HG02642 (cell line): ENCODE measurements at regions not wholly inside any gene's neighbourhood (a gene's known extent, or its start where the extent isn't known, plus 50 kb on each side); places are given as distances from the start of the nearest gene placed in this dataset.

Source experiments
- ATAC-seq: cut with Tn5 transposase; IDR thresholded peaks from one replicate; pipeline ENCODE4 v1.9.1; 2021; ENCODE audit warnings: mild to moderate bottlenecking; ENCODE audit not compliant: unreplicated experiment, poor library complexity

DNA sequence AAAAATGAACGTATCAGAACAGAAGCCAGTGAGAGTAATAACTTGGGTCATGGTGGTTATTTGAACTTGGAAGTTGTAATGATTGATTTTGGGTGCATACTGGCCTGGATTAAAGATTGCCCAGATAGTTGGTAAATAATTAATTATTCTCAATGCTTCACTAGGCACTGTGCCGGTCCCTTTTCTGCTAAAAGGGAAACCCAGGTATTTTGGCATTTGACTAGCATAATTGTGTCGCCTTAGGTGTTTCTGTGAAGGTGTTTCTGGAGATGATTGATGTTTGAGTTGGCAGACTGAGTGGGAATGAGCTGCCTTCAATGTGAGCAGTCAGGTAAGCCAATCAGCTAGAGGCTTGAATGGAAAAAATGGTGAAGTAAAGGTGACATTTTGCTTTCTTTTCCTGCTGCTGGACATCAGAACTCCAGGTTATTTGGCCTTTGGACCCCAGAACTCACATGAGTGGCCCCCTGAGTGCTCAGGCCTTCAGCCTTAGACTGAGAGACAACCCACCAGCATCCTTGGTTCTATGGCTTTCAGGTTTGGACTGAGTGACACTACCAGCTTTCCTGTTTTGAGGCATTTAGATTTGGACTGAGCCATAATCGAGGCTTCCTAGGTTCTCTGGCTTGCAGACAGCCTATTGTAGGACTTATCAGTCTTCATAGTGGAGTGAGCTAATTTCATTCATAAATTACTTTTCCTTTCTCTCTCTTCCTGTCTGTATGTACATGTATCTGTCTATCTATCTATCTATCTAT is 120.7 kb upstream of the PAPPA start:
- ATAC-seq = no peak

DNA sequence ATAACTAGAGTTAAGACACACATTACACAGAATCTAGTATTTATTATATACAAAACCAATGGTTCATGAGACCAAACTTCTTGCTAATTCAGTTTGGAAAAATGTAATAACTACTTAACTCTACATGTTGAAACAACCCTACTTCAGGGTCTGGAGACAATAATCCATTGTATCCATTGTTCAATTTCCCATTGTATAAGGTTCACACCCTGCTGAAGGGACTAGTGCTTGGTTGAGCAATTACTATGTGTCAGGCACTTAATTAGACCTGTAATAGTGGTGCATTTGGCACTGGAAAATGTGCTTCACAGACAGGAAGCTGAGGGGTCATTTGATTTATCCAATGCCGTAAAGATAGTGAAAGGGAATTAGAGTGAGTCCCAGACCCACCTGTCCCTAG is 114.3 kb upstream of the PAPPA start:
- no peak for ATAC-seq

DNA sequence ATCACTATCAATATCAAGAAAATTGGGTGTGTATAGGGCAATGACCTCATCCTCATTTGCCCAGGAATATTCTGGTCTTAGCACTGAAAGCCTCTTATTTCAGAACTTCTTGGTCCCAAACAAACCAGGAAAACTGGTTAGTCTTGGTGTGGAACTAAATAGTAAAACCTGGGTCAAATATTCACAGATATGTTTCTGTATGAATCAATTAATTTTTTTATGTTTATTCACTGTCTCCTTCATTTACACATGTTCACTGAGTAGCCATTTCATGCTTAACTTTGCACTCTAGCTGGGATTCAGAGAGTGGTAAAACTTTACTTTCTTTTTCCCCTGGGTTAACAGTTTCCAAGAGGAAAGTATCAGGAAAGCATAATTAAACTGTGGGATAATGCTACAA is 113.7 kb upstream of the PAPPA start:
- no peak for ATAC-seq

DNA sequence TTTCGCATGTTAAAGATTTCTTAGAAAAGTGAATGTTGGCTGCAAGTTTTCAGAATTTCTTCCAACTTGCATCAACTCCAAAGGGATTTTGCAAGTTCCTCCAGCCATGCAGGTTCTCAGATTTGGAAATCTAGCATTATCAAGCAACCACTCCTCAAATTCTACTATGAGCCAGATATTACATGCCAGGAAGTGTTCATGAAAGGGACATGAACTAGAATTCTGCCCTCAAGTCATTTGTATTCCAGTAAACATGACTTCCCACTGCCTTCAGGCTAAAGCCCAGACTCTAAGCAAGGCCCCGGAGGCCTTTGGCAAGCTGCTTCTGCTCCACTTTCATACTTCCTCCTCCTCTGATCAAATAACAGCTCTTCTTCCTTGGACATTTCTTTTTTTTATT is 111.3 kb upstream of the PAPPA start:
- no peak for ATAC-seq

DNA sequence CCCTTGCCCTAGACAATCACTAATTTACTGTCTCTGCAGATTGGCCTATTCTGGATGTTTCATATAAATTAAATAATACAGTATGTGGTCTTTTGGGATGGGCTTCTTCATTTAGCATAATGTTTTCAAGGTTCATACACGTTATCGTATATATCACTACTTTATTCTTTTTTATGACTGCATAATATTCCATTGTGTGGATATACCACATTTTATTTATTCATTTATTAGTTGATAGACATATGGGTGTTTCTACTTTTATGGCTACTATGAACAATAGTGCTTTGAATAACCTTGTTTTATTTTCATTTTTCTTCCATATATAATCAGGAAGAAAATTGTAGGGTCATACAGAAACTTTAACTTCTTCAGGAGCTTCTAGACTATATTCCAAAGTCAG is 108.5 kb upstream of the PAPPA start:
- ATAC-seq = no peak

DNA sequence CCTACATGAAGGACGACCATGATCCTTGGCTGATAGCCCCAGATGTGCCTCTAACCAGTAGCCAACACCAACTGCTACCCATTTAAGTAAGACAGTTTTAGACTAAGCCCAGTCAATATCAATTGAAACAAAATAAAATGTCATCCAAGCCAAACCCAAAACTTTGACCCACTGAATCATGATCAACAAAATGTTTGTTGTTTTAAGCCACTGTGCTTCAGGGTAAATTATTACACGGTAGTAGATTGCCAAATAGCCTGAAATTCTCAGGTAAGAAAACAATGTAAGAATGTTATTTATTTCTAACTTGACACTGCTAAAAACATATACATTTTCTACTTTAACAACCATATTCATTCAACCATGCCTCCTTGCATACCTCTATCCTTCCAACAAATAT is 105.5 kb upstream of the PAPPA start:
- ATAC-seq = no peak

DNA sequence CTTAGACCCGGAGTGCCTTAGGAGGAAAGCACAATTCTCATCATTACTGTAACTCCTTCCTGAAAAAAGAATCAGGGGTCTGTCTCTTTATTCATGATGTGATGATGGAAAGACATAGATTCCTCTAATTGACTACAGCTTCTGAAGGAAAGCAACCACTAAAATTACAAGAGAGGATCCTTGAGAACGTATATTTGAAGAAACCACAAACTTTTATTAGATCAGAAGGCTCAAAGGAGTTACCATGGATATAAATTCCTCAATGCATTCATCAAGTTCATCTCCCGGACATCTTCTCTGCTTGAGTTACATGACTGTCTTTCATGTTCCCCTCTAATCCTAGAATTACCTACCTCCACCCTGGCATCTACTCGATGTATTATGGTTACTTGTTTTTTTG is 104.1 kb upstream of the PAPPA start:
- no peak for ATAC-seq

DNA sequence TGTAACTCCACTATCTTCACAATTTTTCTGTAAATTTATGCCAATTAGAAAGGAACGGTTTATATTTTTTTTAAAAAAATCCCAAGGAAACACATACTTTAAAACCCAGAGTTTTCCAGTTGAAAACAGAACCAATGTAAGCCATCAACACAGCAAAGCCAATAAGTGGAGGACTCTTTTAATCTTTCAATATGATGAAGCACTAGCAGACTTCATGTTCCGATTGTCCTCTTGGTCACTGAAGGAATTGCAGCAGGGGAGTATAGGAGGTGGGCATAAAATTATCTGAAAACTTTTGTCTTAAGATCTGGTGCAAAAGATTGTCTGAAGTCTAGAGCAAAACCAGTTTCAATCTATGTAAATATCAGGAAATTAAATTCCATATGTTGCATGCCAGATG is 102.1 kb upstream of the PAPPA start:
- ATAC-seq = no peak

DNA sequence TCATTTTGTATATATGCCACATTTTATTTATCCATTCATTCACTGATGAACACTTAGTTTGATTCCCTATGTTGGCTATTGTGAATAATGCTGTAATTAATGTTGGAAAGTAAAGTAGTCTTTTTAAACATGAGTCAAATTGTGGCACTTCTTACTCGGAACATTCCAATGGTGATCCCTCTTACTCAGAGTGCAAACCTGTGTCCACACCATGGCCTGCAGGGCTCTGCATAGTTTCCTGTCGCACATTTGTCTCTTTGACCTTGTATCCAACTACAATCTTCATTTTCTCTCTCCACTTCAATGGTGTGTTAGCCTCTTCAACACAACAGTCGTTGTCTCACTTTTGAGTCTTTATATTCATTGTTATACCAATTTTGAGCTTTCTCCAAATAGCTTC is 98.1 kb upstream of the PAPPA start:
- ATAC-seq = no peak

DNA sequence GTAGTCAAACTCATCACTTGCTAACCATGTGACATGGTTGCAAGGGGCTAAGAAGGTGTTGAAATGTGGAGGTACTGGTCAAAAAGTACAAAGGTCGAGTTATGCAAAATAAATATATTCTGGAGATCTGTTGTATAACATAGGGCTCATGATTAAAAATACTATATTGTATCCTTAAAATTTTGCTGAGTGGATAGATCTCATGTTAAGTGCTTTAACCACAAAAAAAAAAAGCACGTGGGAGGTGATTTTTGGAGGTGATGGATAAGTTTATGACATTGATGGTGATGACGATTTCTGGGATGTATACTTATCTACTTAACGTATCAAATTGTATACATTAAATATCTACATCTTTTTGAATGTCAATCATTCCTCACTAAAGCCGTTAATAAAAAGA is 96.2 kb upstream of the PAPPA start:
- no peak for ATAC-seq

DNA sequence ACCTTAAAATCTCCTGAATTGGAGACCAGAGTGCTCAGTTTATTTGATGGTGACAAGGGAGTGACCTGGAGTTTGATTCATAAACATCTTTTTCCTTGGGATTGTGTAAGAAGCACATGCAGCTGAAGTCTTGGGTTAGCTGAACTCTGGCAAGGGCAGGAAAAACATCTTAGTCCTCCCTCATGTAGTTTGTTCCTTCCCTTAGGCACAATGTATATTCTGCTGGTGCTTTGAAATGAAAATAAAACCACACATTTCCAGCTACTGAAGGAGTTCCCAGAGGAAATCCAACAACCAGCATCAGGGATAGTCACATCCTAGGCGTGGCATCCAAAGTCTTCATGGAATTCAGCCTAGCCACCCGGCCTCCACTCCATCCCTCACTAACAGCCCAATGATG is 95.2 kb upstream of the PAPPA start:
- ATAC-seq = no peak

DNA sequence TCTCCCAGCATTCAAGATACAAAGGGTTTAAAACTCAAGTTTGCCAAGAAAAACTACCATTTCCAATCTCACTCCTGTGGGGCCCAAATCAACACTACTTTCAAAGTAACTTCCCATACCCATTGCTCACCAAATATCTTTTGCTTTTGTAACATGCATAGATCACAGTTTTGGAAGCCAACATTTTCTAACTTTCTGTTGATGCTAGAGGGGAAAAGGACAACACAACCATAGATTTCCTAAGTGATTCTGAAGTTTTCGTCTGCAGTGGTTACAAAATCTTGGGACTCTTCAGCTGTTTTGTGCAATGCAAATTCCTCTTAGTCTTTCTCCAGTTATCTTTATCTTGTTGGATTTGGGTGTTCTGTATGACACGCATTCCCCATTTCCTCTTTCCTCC is 94.1 kb upstream of the PAPPA start:
- ATAC-seq = no peak

DNA sequence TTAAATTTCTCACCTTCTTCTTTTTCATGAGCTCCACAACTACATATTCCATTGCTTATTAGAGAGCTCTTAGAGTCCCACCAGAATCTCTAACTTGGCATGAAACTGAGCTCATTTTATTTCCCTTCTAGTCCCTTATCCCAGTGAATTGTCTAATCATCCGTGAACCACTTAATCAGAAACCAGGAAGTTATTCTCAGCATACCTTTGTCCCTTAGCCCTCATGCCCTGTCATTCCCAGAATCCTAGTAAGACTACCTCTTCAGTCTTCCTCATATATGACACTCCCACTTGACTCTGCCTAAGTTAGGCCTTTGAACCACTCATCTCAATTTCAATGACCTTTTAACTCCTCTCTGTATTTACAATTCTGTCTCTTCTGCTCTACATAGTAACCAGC is 93.0 kb upstream of the PAPPA start:
- ATAC-seq = no peak

DNA sequence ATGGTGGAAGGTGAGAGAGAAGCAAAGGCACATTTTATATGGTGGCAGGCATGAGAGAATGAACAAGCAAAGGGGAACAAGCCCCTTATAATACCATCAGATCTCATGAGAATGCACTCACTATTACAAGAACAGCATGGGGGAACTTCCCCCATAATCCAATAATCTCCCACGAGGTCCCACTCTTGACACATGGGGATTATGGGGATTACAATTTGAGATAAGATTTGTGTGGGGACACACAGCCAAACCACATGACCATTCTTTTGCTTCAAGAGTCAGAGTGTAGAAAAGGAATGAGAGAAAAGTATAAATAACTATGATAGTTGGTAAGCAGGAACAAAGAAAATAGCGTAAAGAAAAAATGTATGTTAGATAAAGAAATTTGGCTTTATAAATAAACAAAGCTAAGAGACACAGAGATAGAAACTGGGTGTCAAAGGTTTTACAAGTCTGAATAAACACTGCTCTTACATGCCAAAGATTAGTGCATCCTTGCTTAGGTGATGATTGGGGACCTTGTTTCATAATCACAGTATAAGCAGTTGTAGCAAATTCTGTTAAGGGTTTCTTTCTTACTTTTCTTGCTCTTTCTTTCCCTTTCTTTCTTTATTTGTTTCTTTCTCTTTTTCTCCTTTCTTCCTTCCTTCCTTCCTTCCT is 91.9 kb upstream of the PAPPA start:
- ATAC-seq = no peak

DNA sequence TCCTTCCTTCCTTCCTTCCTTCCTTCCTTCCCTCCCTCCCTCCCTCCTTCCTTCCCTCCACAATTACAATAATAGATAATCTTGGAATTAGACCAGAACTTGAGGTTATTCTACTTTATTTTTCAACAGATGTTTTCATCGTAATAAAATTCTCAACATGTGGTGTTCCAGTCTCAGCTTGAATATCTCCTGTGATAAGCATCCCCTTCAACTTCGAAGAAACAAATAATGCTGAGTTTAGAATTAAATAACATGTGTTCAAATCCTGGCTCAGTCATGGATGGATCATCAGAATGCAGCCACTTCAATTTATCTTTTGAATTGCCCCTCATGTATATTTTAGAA is 91.4 kb upstream of the PAPPA start:
- no peak for ATAC-seq

DNA sequence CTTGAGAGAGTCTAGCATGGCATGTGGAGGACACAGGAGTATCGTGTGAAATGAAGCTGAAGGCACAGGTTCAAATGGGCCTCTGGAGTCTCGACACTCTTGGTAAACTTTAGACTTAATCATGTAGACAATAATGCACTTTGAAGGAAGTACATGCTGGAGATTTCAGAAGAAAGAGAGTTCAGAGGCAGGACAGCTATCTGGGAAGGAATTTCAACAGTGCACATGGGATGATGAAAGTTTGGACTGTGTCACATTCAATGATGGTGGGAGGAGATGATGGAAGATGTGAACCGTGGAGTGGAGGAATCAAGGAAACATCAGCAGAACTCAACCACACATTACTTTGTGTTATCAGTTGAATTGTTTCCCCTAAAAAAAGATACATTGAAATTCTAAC is 88.6 kb upstream of the PAPPA start:
- no peak for ATAC-seq

DNA sequence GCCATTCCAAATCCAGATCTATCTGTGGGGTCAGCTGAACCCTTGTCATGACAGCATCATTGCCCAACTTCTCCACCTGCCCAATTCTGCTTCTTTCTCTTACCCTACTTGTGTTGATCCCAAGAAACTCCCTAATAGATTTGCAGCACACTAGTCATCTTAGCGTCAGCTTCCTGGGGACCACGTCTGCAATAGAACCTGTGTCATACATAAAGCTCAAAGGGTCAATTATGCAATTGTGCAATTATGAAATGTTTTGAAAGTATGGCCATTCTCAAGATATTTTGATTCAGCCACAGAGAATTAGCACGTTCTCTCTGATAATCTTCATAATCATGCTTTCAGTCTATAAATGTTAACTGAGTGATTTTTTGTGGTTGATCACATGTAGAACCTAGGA is 87.4 kb upstream of the PAPPA start:
- no peak for ATAC-seq

DNA sequence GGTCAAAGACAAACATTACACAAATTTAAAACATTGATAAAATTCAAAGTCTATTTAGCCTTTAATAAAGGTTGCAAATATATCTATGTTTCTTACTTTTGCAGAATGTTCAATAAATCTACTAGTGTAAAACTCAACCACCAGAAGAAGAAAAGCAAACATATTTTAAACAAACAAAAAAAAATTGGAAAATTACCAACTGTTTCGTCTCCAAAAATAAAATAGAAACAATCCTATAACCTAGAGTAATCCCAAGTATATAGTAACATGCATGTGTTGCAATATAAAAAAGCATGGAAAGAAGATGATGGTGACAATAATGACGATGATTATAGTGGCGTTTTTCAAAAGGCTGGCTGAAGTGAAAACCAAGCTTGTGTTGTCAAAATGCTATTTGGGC is 86.0 kb upstream of the PAPPA start:
- ATAC-seq = no peak

DNA sequence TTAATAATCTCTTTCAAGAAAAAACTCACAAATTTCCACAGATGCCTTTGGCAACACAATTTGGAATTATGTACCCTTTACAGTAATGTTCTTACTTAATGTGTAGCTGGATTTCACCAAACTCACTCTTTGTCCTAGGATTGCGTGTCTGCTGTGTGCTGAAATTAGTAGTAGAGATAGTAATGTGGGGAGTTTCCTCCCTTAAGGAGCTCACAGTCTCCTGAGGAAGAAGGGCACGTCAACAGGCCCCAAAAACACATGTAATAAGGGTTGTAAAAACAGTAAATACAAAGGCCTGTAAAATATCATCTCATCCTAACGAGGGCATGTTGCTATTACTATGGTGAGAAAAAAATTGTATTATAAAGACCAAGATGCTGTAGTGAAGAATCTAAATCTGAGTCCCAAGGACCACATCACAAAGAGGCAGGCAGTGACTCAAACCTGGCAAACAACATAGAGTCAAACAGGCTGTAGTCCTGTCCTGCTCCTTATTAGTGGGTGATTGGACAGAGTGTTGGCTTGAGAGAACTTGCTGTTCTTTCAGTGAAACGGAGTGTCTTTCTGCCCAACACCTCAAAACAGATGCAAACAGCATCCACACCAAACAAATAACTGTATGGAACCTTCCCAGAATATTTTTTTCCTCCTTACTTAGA is 83.2 kb upstream of the PAPPA start:
- no peak for ATAC-seq

DNA sequence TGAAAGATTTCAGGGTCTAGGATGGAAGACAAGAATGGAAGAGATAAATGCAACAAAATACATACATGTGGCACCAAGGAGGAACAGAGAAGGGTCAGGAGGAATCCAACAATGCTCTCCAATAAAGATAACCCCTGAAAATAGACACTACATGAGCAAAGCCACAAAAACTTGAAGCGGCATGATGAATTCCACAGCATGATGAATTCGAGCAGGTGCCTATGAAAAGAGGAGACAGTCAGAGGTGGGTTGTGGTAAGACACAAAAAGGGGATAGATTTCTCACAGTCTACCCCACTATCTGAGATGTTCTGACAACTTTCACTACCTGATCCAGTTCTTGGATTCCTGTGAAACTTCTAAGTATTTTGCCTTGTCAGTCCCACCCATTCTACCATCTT is 81.5 kb upstream of the PAPPA start:
- no peak for ATAC-seq

DNA sequence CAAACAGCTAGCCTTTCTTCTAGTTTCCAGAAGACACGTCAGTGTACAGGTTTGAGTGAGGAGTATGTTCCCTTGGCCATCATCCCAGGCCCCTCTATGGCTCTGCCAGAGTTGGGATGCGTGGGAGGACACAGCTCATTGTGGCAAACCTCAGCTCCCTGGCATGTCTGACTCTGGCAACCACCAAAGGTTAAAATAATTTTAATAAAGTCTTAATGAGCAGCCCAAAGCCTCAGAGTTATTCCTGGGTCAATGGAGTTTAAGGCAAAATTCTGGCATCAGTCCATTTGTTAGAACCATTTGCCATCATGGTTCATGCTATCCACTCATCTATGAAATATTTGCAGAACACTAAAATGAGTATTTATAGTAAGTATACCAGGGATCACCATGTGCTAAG is 79.8 kb upstream of the PAPPA start:
- no peak for ATAC-seq

DNA sequence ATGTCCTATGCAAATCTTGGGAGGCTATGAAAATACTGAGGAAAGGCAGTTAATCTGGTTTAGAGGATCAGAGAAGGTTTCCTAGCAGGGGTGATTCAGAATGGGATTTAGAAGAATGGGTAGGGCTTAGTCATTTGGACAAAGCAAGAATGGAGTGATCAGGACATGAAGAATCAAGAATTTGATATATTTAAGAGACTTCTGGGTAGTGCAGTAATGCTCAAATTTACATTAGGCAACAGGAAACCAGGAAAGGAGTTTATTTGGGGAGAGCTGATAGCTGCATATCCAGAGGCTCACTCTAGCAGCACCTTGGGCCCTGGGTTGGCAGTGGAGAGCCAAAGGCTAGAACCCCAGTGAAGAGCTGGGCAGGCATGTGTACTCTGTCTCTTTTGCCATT is 78.9 kb upstream of the PAPPA start:
- no peak for ATAC-seq
